ENCODE measurements at regions not wholly inside any gene's neighbourhood (a gene's known extent, or its start where the extent isn't known, plus 50 kb on each side); places are given as distances from the start of the nearest gene placed in this dataset.

GRCh38 chr7:153682628-153683027 is 369.6 kb upstream of the DPP6 start (continued):
- TF ChIP-seq ZNF449 (tag by site-specific recombination; IDR thresholded peaks at IDR 0.05) (no peak), ZNF350 (tag by site-specific recombination; IDR thresholded peaks at IDR 0.05) (no peak), GLI4 (tag by site-specific recombination; IDR thresholded peaks at IDR 0.05) (no peak), CTCF (tag by site-specific recombination; IDR thresholded peaks at IDR 0.05) (no peak), ZNF335 (tag by site-specific recombination; conservative IDR thresholded peaks at IDR 0.05) (no peak), ZNF529 (tag by site-specific recombination; IDR thresholded peaks at IDR 0.05; ENCODE audit: insufficient replicate concordance) (no peak), ZNF157 (tag by site-specific recombination; IDR thresholded peaks at IDR 0.05) (no peak), ZNF596 (tag by site-specific recombination; IDR thresholded peaks at IDR 0.05) (no peak)

- no peak overlapping the region for H3K4me3 ChIP-seq (ENCODE audit: low read depth, low read length)
- H3K9me3 ChIP-seq (ENCODE audit: control insufficient read depth, insufficient read depth, low read depth, low read length), result no peaks in the 10 kb centered on the region
- TF ChIP-seq HOXA7 (CRISPR knock-in tag; IDR thresholded peaks at IDR 0.05; ENCODE audit: borderline replicate concordance) (no peak), SP3 (tag by site-specific recombination; IDR thresholded peaks at IDR 0.05) (no peak), ZNF302 (tag by site-specific recombination; IDR thresholded peaks at IDR 0.05; ENCODE audit: low read depth) (no peak), ZFP41 (tag by site-specific recombination; IDR thresholded peaks at IDR 0.05; ENCODE audit: borderline replicate concordance) (no peak), FEZF1 (tag by site-specific recombination; IDR thresholded peaks at IDR 0.05) (no peak), ZNF175 (tag by site-specific recombination; IDR thresholded peaks at IDR 0.05) (no peak), ZBTB17 (tag by site-specific recombination; IDR thresholded peaks at IDR 0.05) (no peak), ZNF223 (tag by site-specific recombination; IDR thresholded peaks at IDR 0.05) (no peak), MYNN (tag by site-specific recombination; IDR thresholded peaks at IDR 0.05; ENCODE audit: borderline replicate concordance) (no peak), ZNF23 (tag by site-specific recombination; IDR thresholded peaks at IDR 0.05; ENCODE audit: borderline replicate concordance) (no peak)
- POLR2A ChIA-PET, result no interaction called here
- H3K36me3 ChIP-seq (ENCODE audit: control insufficient read depth in 2 of 2, insufficient read depth in 1 of 2, low read length in 2 of 2), result no peaks in the 10 kb centered on the region
- H3K27ac ChIP-seq (ENCODE audit: extremely low read depth, low read depth, low read length), result no peak overlapping the region
- CTCF ChIA-PET, result no interaction called here
- H3K4me1 ChIP-seq (ENCODE audit: control insufficient read depth, insufficient read depth, low read length), result no peaks in the 10 kb centered on the region
Measured at GRCh38 chr7:153696242-153696641, 356.0 kb upstream of the DPP6 start.

- no peak overlapping the region for H3K27ac ChIP-seq (ENCODE audit: extremely low read depth, low read depth, low read length)
- POLR2A ChIA-PET, result no interaction called here
- no peaks in the 10 kb centered on the region for H3K36me3 ChIP-seq (ENCODE audit: control insufficient read depth in 2 of 2, insufficient read depth in 1 of 2, low read length in 2 of 2)
- TF ChIP-seq SP2 (tag by site-specific recombination; IDR thresholded peaks at IDR 0.05) (no peak), GFI1B (tag by site-specific recombination; IDR thresholded peaks at IDR 0.05) (no peak), ZNF2 (tag by site-specific recombination; IDR thresholded peaks at IDR 0.05) (no peak), HOXA7 (CRISPR knock-in tag; IDR thresholded peaks at IDR 0.05; ENCODE audit: borderline replicate concordance) (no peak), ZNF488 (tag by site-specific recombination; IDR thresholded peaks at IDR 0.05) (no peak), SALL2 (tag by site-specific recombination; IDR thresholded peaks at IDR 0.05; ENCODE audit: borderline replicate concordance) (no peak), ZNF175 (tag by site-specific recombination; IDR thresholded peaks at IDR 0.05) (no peak), ZNF830 (tag by site-specific recombination; IDR thresholded peaks at IDR 0.05; ENCODE audit: low read depth) (no peak), ZNF692 (tag by site-specific recombination; IDR thresholded peaks at IDR 0.05) (no peak)
- no peaks in the 10 kb centered on the region for H3K4me1 ChIP-seq (ENCODE audit: control insufficient read depth, insufficient read depth, low read length)
- H3K4me3 ChIP-seq (ENCODE audit: low read depth, low read length), result no peak overlapping the region
- CTCF ChIA-PET, result no interaction called here
- no peaks in the 10 kb centered on the region for H3K9me3 ChIP-seq (ENCODE audit: control insufficient read depth, insufficient read depth, low read depth, low read length)
Measured at GRCh38 chr7:153698046-153698445, 354.2 kb upstream of the DPP6 start.
